ENCODE measurements at regions not wholly inside any gene's neighbourhood (a gene's known extent, or its start where the extent isn't known, plus 50 kb on each side); places are given as distances from the start of the nearest gene placed in this dataset.

DNA sequence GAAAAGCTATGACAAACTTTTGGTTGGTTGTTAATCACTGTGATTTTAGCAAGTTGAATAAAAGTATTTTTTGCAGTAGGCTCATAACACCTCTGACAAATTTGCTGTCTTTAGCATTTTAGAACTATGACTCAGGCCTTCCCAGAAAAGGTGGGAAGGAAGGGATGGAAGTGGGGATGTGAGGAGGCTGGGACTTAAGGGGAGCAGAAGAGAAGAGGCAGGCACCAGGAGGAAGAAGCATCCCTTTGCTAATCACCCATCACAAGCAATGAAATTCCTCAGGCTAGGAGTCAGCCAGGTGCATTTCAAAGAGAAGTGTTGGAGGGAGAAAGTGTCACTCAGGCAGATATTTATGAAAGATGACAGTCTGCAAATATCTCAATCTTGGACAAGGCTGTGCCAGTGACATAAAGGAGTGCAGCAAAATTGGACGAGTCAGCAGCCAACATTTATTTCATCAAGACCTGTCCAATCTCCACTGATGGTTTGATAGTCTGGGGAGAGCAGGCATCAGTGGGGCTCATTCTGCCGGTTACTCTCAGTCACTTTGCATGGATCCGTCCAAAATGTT, 337.3 kb upstream of the ARRDC4 start:
- TF ChIP-seq CTCF (conservative IDR thresholded peaks at IDR 0.05; ENCODE audit: low read length) = no peak
- TF ChIP-seq EZH2phosphoT487 (IDR thresholded peaks at IDR 0.05; ENCODE audit: borderline replicate concordance, low read depth, low read length) = no peak
